Kidney (tissue), 13 donors: ENCODE measurements at regions not wholly inside any gene's neighbourhood (a gene's known extent, or its start where the extent isn't known, plus 50 kb on each side); places are given as distances from the start of the nearest gene placed in this dataset.
"Not testable (repeated sequence)": the region's sequence is repeated elsewhere in the genome, so short reads cannot be mapped to it uniquely, and the experiment has no call there.

Experiments
- DNase-seq, 5 donors: peaks; one replicate each; pipeline ENCODE4 v3.0.0-alpha.2; 2013 to 2020
- FAIRE-seq: peaks from 2 replicates; lab custom pipeline; 2012; peaks lifted over from hg19 to GRCh38; lab: Jason Lieb, UNC
- H3K27ac ChIP-seq, 2 donors: one replicate each; pipeline ENCODE4 v1.7.0; 2013; ENCODE audit warnings: low read depth in 2 of 2, low read length in 2 of 2, inconsistent platforms in 1 of 2
- H3K27me3 ChIP-seq: one replicate; pipeline ENCODE4 v1.7.1; 2013; ENCODE audit warnings: low read length, inconsistent platforms; ENCODE audit not compliant: control insufficient read depth, insufficient read depth
- H3K36me3 ChIP-seq, 3 donors: one replicate each; pipeline versions ENCODE4 v1.7.0 to v1.7.1; 2013; ENCODE audit warnings: low read length in 3 of 3, control low read depth in 1 of 3, inconsistent platforms in 1 of 3; ENCODE audit not compliant: insufficient read depth in 3 of 3, control insufficient read depth in 2 of 3
- H3K4me1 ChIP-seq, 3 donors: one replicate each; pipeline versions ENCODE4 v1.7.0 to v1.7.1; 2013; ENCODE audit warnings: low read length in 3 of 3, inconsistent platforms in 1 of 3, low read depth in 1 of 3; ENCODE audit not compliant: control insufficient read depth in 2 of 3, insufficient read depth in 2 of 3
- H3K4me3 ChIP-seq, 3 donors: one replicate each; pipeline versions ENCODE4 v1.7.0 to v1.8.1; 2013; ENCODE audit warnings: low read length in 3 of 3, control low read depth in 1 of 3, inconsistent platforms in 1 of 3
- H3K9ac ChIP-seq, 3 donors: one replicate each; pipeline versions ENCODE4 v1.7.0 to v1.7.1; 2013; ENCODE audit warnings: low read length in 3 of 3, control low read depth in 1 of 3, inconsistent platforms in 1 of 3
- H3K9me3 ChIP-seq, 3 donors: one replicate each; pipeline versions ENCODE4 v1.7.0 to v1.7.1; 2013; ENCODE audit warnings: low read length in 3 of 3, control low read depth in 1 of 3, inconsistent platforms in 1 of 3; ENCODE audit not compliant: control insufficient read depth in 2 of 3, insufficient read depth in 1 of 3
- intact Hi-C: fragments of 100-400 bp; cut with DNase I; formaldehyde crosslinking; loops from one replicate; pipeline ENCODE4 v1.11.1; 2022
- TF ChIP-seq, protein P1 (sequence below): IDR thresholded peaks from 3 replicates; pipeline ENCODE4 v1.5.1; 2012; ENCODE audit warnings: mild to moderate bottlenecking, moderate library complexity, borderline replicate concordance; ENCODE audit not compliant: insufficient read depth; ENCODE audit errors: extremely low read depth
- donor health status: control.
- donor health status: control.
- donor health status: control.
- donor health status: control.
- donor health status: control.
- donor health status: DM: yes; HTN: yes; CAD: no.
- donor health status: Normal renal cell carcinoma (clear cell type).

DNA sequence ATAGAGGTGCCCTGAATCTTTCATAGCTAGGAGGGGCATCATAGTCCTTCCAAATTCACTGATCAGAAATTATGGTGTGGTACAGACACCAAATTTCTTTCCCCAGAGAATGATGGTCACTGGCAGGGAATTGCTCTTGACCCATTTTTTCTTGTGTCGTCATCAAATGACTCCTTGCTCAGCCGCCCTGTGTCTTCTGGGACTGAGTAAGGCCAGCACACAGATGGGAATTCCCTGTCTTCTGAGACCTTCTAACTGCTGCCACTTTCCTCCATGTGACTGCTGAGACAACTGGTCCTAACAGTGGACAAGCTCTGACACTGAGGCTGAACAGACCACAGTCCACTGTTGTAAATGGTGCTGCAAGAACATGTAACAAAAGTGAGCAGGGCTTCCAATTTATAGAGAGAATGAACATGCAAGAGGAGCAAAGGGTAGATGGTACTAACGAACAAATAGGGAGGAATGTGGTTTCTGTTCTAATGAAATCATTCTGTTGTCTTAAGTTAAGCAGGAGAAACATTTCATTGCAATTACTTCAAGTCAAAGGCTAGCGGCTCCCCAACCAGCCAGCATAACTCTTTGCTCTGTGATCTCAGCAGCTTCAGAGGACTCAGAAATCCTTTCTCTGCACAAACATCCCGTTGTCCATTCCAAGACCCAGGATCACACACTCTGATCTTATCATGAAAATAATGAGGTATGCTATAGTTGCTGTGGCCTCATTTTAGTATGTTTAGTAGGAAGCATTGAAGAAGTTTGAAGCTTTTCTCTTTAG, 235.9 kb upstream of the PRSS1 start:
- Histone ChIP-seq H3K27ac (no peak overlapping the region), H3K27me3 (no peaks in the 10 kb centered on the region), H3K9me3 (no peaks in the 10 kb centered on the region), H3K36me3 (no peaks in the 10 kb centered on the region), H3K4me3 (no peak overlapping the region), H3K9ac (no peak overlapping the region), H3K4me1 (no peaks in the 10 kb centered on the region)
- intact Hi-C loops, result no loop called here
- TF ChIP-seq, protein P1, sequence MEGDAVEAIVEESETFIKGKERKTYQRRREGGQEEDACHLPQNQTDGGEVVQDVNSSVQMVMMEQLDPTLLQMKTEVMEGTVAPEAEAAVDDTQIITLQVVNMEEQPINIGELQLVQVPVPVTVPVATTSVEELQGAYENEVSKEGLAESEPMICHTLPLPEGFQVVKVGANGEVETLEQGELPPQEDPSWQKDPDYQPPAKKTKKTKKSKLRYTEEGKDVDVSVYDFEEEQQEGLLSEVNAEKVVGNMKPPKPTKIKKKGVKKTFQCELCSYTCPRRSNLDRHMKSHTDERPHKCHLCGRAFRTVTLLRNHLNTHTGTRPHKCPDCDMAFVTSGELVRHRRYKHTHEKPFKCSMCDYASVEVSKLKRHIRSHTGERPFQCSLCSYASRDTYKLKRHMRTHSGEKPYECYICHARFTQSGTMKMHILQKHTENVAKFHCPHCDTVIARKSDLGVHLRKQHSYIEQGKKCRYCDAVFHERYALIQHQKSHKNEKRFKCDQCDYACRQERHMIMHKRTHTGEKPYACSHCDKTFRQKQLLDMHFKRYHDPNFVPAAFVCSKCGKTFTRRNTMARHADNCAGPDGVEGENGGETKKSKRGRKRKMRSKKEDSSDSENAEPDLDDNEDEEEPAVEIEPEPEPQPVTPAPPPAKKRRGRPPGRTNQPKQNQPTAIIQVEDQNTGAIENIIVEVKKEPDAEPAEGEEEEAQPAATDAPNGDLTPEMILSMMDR, result no peak
- no peak for FAIRE-seq
- DNase-seq, result peak in 1 of 5 donors; percentile 39

DNA sequence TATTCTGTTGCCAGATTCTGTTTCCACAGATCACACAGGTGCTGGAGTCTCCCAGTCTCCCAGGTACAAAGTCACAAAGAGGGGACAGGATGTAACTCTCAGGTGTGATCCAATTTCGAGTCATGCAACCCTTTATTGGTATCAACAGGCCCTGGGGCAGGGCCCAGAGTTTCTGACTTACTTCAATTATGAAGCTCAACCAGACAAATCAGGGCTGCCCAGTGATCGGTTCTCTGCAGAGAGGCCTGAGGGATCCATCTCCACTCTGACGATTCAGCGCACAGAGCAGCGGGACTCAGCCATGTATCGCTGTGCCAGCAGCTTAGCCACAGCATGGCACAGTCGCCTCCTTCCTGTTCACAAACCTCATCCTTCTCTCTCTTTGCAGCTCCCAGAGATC, 237.5 kb upstream of the PRSS1 start:
- TF ChIP-seq, protein P1, result no peak
- no peak for FAIRE-seq

DNA sequence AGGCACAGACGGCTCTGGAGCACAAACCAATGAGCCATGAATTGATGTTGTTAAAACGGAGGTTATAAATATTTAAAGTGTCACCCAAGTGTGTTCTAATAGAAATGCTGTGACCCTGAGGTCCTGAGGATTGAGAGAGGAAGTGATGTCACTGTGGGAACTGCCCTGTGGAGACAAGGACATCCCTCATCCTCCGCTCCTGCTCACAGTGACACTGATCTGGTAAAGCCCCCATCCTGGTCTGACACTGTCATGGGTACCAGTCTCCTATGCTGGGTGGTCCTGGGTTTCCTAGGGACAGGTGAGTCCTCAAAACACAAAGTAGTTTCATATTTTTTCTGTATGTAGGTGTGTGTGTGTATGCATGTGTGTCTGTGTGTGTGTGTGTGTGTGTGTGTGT, 237.9 kb upstream of the PRSS1 start:
- TF ChIP-seq, protein P1, result no peak
- DNase-seq, result peak in 1 of 5 donors; percentile 30
- Histone ChIP-seq H3K9me3 (no peaks in the 10 kb centered on the region), H3K27ac (no peak overlapping the region), H3K4me1 (no peaks in the 10 kb centered on the region), H3K9ac (no peak overlapping the region), H3K4me3 (no peak overlapping the region), H3K27me3 (no peaks in the 10 kb centered on the region), H3K36me3 (no peaks in the 10 kb centered on the region)
- intact Hi-C loops, result no loop called here
- no peak for FAIRE-seq

More for the DNA sequence above, 237.5 kb upstream of the PRSS1 start:
- Histone ChIP-seq H3K36me3 (no peaks in the 10 kb centered on the region), H3K9ac (no peak overlapping the region), H3K9me3 (no peaks in the 10 kb centered on the region), H3K4me1 (no peaks in the 10 kb centered on the region), H3K27me3 (no peaks in the 10 kb centered on the region), H3K4me3 (no peak overlapping the region), H3K27ac (no peak overlapping the region)
- no peak for DNase-seq
- intact Hi-C loops, result no loop called here

DNA sequence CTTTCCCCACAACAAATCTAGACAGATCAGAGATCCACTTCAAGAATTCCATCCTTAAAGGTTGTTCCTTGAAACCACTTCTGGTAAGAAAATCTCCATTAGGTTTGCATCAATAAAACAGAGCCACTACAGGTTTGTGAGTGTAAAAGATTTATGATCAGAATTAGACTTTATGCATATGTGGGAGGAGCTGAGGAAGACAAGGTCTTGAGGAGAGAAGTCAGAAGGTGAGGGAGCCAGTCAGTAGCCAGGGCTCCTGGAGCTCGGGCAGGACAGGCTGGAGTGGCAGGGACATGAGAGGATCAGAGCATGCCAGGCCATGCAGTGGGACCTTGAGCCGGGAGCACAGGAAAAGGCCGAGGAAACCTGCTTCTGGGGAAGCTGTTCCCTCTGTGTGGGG, 240.0 kb upstream of the PRSS1 start:
- FAIRE-seq, H3K27ac ChIP-seq, H3K4me1 ChIP-seq, H3K9me3 ChIP-seq, DNase-seq, H3K9ac ChIP-seq, H3K4me3 ChIP-seq, H3K36me3 ChIP-seq, H3K27me3 ChIP-seq, intact Hi-C loops: not testable (repeated sequence)
